ENCODE measurements at regions not wholly inside any gene's neighbourhood (a gene's known extent, or its start where the extent isn't known, plus 50 kb on each side); places are given as distances from the start of the nearest gene placed in this dataset.

DNA sequence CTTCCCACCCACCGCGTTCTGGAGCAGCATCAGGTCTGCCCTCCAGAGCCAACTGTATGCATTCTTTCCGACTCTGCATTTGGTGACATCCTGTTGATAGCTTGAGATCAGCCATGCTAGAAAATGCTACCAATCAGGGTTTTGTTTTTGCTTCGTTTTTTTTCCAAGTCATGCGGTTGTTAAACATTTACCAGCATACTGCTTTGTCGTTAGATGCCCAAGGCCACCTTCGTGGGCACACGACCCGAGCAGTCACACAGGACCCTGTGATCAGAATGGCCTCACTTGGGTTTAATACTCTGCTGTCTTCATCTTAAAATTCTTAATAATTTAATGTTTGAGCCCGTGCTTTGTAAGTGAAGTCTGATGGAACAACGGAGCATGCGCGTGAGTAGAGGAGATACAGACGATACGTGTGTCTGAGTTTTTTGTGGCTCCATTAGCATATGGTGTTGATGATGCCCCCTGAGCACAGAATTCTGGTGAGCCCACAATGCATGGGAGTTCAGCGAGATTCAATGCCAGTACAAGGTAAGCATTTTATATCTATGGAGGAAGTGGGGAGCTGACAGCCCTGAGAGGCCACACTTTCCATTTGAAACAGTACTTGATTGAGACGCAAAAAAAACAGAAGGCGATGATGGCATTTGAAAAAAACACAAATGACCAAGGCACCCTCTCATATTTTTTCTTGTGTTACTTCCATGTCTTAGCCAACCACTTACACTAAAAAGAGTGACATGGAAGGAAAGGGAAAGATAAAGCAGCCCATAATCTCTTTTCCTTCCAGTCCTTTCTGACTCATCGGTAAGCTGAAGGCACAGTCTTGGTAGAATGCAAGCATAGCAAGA lies 323.6 kb downstream of the BCOR start:
- TF ChIP-seq REST (IDR thresholded peaks at IDR 0.05; ENCODE audit: low read depth) (no peak), YY1 (IDR thresholded peaks at IDR 0.05; ENCODE audit: low read depth) (no peak), FOXM1 (IDR thresholded peaks at IDR 0.05; ENCODE audit: borderline replicate concordance, low read depth) (no peak), EP300 (IDR thresholded peaks at IDR 0.05; ENCODE audit: borderline replicate concordance) (no peak), RAD21 (IDR thresholded peaks at IDR 0.05; ENCODE audit: low read depth) (no peak), CREB1 (IDR thresholded peaks at IDR 0.05; ENCODE audit: low read depth) (no peak), TAF1 (IDR thresholded peaks at IDR 0.05; ENCODE audit: low read depth) (no peak), EGR1 (IDR thresholded peaks at IDR 0.05) (no peak), TCF12 (IDR thresholded peaks at IDR 0.05; ENCODE audit: low read depth) (no peak)
- TF ChIP-seq, protein P1, sequence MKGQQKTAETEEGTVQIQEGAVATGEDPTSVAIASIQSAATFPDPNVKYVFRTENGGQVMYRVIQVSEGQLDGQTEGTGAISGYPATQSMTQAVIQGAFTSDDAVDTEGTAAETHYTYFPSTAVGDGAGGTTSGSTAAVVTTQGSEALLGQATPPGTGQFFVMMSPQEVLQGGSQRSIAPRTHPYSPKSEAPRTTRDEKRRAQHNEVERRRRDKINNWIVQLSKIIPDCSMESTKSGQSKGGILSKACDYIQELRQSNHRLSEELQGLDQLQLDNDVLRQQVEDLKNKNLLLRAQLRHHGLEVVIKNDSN (IDR thresholded peaks at IDR 0.05), result no peak
- TF ChIP-seq, protein P2, sequence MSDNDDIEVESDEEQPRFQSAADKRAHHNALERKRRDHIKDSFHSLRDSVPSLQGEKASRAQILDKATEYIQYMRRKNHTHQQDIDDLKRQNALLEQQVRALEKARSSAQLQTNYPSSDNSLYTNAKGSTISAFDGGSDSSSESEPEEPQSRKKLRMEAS (IDR thresholded peaks at IDR 0.05), result no peak

Data from Ishikawa (cell line).